GM12891 (cell line): ENCODE measurements at regions not wholly inside any gene's neighbourhood (a gene's known extent, or its start where the extent isn't known, plus 50 kb on each side); places are given as distances from the start of the nearest gene placed in this dataset.

Experiments
- POLR2A ChIP-seq: IDR thresholded peaks from 2 replicates; pipeline ENCODE4 v1.6.1; 2011; ENCODE audit warnings: low read depth, low read length, control low read depth
- POLR2AphosphoS5 ChIP-seq: IDR thresholded peaks from 2 replicates; pipeline ENCODE4 v1.6.1; 2011; ENCODE audit warnings: low read depth, low read length, control low read depth
- TAF1 ChIP-seq: IDR thresholded peaks from 2 replicates; pipeline ENCODE4 v1.6.1; 2011; ENCODE audit warnings: low read depth, low read length, control low read depth

GRCh38 chr6:6471276-6471675, 117.2 kb upstream of the LY86 start:
- TF ChIP-seq POLR2A (no peak), POLR2AphosphoS5 (no peak), TAF1 (no peak)
